Vagina (tissue), 2 donors: ENCODE measurements at regions not wholly inside any gene's neighbourhood (a gene's known extent, or its start where the extent isn't known, plus 50 kb on each side); places are given as distances from the start of the nearest gene placed in this dataset.

ENCODE experiments used
- POLR2A ChIP-seq, 2 donors: fragments of 450-650 bp; IDR thresholded peaks; one replicate each; pipeline ENCODE4 v1.6.1; 2017; ENCODE audit warnings: antibody characterized with exemption in 2 of 2, mild to moderate bottlenecking in 2 of 2, moderate library complexity in 2 of 2
- POLR2AphosphoS5 ChIP-seq, 2 donors: sonication (generic); formaldehyde crosslinking; IDR thresholded peaks; one replicate each; pipeline ENCODE4 v1.9.0; 2017; ENCODE audit warnings: antibody characterized with exemption in 2 of 2, mild to moderate bottlenecking in 2 of 2, low read depth in 1 of 2; ENCODE audit not compliant: insufficient read depth in 1 of 2
- TF ChIP-seq, protein P1 (sequence below), 3 experiments: fragments of 450-650 bp in 2 of 3; fragments of 200-600 bp in 1 of 3; sonication (generic) in 1 of 3; IDR thresholded peaks; one replicate each; pipeline ENCODE4 v1.5.1; 2017 to 2019; ENCODE audit warnings: antibody characterized with exemption in 3 of 3, mild to moderate bottlenecking in 2 of 3, moderate library complexity in 2 of 3

DNA sequence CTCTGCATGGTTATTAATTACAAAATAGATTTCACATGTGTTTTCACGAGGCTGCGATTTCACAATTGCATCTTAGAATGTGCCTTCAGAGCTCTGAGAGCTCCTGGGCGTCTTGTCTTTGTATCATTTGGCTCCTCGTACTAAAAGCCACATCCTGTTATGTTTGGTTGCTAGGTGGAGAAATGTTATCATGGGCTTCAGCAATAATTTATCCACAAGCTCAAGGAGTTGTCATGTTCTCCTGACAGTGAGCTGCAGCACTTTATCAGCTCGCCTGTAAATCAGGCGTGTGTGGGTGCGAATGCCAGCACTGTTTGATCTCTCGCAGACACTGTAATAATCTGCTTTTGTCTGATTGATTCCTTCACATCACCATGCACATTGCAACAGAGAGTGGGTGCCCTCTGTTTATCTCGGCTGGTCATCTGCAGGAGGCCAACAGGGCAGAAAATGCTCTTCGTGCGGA is 218.6 kb upstream of the ZFP64 start:
- TF ChIP-seq, protein P1, sequence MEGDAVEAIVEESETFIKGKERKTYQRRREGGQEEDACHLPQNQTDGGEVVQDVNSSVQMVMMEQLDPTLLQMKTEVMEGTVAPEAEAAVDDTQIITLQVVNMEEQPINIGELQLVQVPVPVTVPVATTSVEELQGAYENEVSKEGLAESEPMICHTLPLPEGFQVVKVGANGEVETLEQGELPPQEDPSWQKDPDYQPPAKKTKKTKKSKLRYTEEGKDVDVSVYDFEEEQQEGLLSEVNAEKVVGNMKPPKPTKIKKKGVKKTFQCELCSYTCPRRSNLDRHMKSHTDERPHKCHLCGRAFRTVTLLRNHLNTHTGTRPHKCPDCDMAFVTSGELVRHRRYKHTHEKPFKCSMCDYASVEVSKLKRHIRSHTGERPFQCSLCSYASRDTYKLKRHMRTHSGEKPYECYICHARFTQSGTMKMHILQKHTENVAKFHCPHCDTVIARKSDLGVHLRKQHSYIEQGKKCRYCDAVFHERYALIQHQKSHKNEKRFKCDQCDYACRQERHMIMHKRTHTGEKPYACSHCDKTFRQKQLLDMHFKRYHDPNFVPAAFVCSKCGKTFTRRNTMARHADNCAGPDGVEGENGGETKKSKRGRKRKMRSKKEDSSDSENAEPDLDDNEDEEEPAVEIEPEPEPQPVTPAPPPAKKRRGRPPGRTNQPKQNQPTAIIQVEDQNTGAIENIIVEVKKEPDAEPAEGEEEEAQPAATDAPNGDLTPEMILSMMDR (IDR thresholded peaks at IDR 0.05) = no peak
- TF ChIP-seq POLR2A (IDR thresholded peaks at IDR 0.05) = no peak
- TF ChIP-seq POLR2AphosphoS5 (IDR thresholded peaks at IDR 0.05; ENCODE audit: insufficient read depth in 1 of 2, low read depth in 1 of 2) = no peak
